Astrocyte (in vitro differentiated cells and primary cell): ENCODE measurements at regions not wholly inside any gene's neighbourhood (a gene's known extent, or its start where the extent isn't known, plus 50 kb on each side); places are given as distances from the start of the nearest gene placed in this dataset.
"Not testable (repeated sequence)": the region's sequence is repeated elsewhere in the genome, so short reads cannot be mapped to it uniquely, and the experiment has no call there.

ENCODE experiments used
- DNase-seq: peaks from one replicate; pipeline ENCODE4 v3.0.0-alpha.2; 2010; ENCODE audit warnings: low read depth
- FAIRE-seq: peaks from 2 replicates; lab custom pipeline; 2011; peaks lifted over from hg19 to GRCh38; lab: Jason Lieb, UNC
- H2AFZ ChIP-seq: 2 replicates; pipeline ENCODE4 v1.6.0; 2012; ENCODE audit warnings: low read depth, low read length, inconsistent platforms
- H3K27ac ChIP-seq: 2 replicates; pipeline ENCODE4 v1.5.1; 2011; ENCODE audit warnings: low read depth, low read length, inconsistent platforms
- H3K27me3 ChIP-seq: 2 replicates; pipeline ENCODE4 v1.6.0; 2011; ENCODE audit warnings: low read length, inconsistent platforms; ENCODE audit not compliant: insufficient read depth
- H3K36me3 ChIP-seq: 2 replicates; pipeline ENCODE4 v1.5.1; 2011; ENCODE audit warnings: low read length, inconsistent platforms; ENCODE audit not compliant: insufficient read depth
- H3K4me1 ChIP-seq: 2 replicates; pipeline ENCODE4 v1.5.1; 2011; ENCODE audit warnings: low read length, inconsistent platforms; ENCODE audit not compliant: insufficient read depth
- H3K4me2 ChIP-seq: 2 replicates; pipeline ENCODE4 v1.6.0; 2012; ENCODE audit warnings: low read length, inconsistent platforms
- H3K4me3 ChIP-seq: 2 replicates; pipeline ENCODE4 v1.5.1; 2011; ENCODE audit warnings: low read depth, mild to moderate bottlenecking, low read length, inconsistent platforms; ENCODE audit not compliant: insufficient read depth
- H3K79me2 ChIP-seq: 2 replicates; pipeline ENCODE4 v1.6.0; 2012; ENCODE audit warnings: mild to moderate bottlenecking, low read length, inconsistent platforms; ENCODE audit not compliant: insufficient read depth
- H3K9ac ChIP-seq: 2 replicates; pipeline ENCODE4 v1.6.0; 2012; ENCODE audit warnings: mild to moderate bottlenecking, low read length, inconsistent platforms
- H3K9me3 ChIP-seq: 2 replicates; pipeline ENCODE4 v1.5.1; 2012; ENCODE audit warnings: low read depth, mild to moderate bottlenecking, low read length, inconsistent platforms; ENCODE audit not compliant: insufficient read depth
- H4K20me1 ChIP-seq: 2 replicates; pipeline ENCODE4 v1.6.0; 2012; ENCODE audit warnings: low read length, inconsistent platforms; ENCODE audit not compliant: insufficient read depth
- H3K27ac Mint-ChIP-seq: one replicate; pipeline ENCODE4 v1.8.0; 2021; ENCODE audit warnings: mild to moderate bottlenecking, mixed read lengths; ENCODE audit not compliant: unreplicated experiment
- H3K27me3 Mint-ChIP-seq: one replicate; pipeline ENCODE4 v1.8.0; 2021; ENCODE audit warnings: low read depth, mixed read lengths; ENCODE audit not compliant: unreplicated experiment
- H3K36me3 Mint-ChIP-seq: one replicate; pipeline ENCODE4 v1.8.0; 2021; ENCODE audit warnings: low read depth, mixed read lengths; ENCODE audit not compliant: unreplicated experiment
- H3K4me1 Mint-ChIP-seq: one replicate; pipeline ENCODE4 v1.8.0; 2021; ENCODE audit warnings: low read depth, mixed read lengths; ENCODE audit not compliant: unreplicated experiment
- H3K4me3 Mint-ChIP-seq: one replicate; pipeline ENCODE4 v1.8.0; 2021; ENCODE audit warnings: mild to moderate bottlenecking, moderate library complexity, mixed read lengths; ENCODE audit not compliant: unreplicated experiment
- H3K9me3 Mint-ChIP-seq: one replicate; pipeline ENCODE4 v1.8.0; 2021; ENCODE audit warnings: mild to moderate bottlenecking, mixed read lengths; ENCODE audit not compliant: unreplicated experiment
- EZH2 ChIP-seq: IDR thresholded peaks from 2 replicates; pipeline ENCODE4 v1.6.1; 2012; ENCODE audit warnings: mild to moderate bottlenecking, low read length, inconsistent platforms; ENCODE audit not compliant: insufficient read depth
- TF ChIP-seq, protein P1 (sequence below): IDR thresholded peaks from 2 replicates; pipeline ENCODE4 v1.5.1; 2011; ENCODE audit warnings: low read depth, mild to moderate bottlenecking, inconsistent platforms, low read length, moderate library complexity; ENCODE audit not compliant: insufficient read depth

DNA sequence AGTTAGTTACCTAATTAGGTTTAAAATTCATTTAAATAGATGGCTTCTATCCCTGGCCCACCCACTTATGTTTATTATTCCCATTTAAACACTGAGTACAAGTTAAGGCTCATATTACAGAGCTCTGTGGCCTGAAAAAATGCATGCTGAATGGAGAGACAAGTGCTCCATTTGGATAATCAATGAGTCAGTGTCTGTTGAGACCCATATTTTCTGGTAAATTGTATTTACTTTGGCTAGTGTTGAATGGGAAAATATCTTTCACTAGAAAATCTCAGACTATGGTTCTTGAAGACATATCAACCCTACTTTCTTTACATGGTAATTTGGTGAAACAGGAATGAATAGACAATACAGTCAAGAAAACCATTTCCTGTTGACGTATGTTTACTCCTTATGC is 356.0 kb downstream of the S1PR1 start:
- Histone ChIP-seq H3K27ac (peak overlapping the region; percentile 52), H3K9ac (no peak overlapping the region), H3K79me2 (no peaks in the 10 kb centered on the region), H2AFZ (no peak overlapping the region), H3K4me2 (peak overlapping the region; percentile 6), H3K27me3 (no peaks in the 10 kb centered on the region), H3K9me3 (no peaks in the 10 kb centered on the region), H3K4me1 (no peaks in the 10 kb centered on the region), H4K20me1 (no peaks in the 10 kb centered on the region), H3K36me3 (no peaks in the 10 kb centered on the region), H3K4me3 (no peak overlapping the region)
- Mint-ChIP-seq H3K4me3 (no peak overlapping the region), H3K4me1 (peaks cover 9% of the 10 kb centered on the region), H3K36me3 (no peaks in the 10 kb centered on the region), H3K27ac (no peak overlapping the region), H3K27me3 (no peaks in the 10 kb centered on the region), H3K9me3 (no peaks in the 10 kb centered on the region)
- TF ChIP-seq, protein P1, sequence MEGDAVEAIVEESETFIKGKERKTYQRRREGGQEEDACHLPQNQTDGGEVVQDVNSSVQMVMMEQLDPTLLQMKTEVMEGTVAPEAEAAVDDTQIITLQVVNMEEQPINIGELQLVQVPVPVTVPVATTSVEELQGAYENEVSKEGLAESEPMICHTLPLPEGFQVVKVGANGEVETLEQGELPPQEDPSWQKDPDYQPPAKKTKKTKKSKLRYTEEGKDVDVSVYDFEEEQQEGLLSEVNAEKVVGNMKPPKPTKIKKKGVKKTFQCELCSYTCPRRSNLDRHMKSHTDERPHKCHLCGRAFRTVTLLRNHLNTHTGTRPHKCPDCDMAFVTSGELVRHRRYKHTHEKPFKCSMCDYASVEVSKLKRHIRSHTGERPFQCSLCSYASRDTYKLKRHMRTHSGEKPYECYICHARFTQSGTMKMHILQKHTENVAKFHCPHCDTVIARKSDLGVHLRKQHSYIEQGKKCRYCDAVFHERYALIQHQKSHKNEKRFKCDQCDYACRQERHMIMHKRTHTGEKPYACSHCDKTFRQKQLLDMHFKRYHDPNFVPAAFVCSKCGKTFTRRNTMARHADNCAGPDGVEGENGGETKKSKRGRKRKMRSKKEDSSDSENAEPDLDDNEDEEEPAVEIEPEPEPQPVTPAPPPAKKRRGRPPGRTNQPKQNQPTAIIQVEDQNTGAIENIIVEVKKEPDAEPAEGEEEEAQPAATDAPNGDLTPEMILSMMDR, result no peak
- no peak for TF ChIP-seq EZH2
- DNase-seq (peak; percentile 85), FAIRE-seq (no peak)

DNA sequence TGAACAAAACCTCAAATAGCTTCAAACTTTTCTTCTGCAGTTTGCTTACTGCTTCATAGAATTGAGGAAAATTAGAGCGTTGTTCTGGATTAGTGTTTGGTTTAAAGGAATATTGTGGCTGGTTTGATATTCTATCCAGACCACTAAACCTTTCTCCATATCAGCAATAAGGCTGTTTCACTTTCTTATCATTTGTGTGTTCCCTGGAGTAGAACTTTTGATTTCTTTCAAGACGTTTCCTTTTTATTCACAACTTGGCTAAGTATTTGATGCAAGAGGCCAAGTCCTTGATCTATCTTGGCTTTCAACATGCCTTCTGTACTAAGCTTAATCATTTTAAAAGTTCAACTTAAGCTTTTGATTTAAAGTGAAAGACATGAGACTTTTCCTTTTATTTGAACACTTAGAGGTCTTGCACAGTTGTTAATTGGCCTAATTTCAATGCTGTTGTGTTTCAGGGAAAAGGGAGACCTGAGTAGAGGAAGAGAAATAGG is 359.1 kb downstream of the S1PR1 start:
- no peak for TF ChIP-seq EZH2
- TF ChIP-seq, protein P1, result no peak
- H3K4me1 ChIP-seq, result no peaks in the 10 kb centered on the region
- no peaks in the 10 kb centered on the region for H3K36me3 ChIP-seq
- no peaks in the 10 kb centered on the region for H3K9me3 ChIP-seq
- DNase-seq, result no peak
- no peaks in the 10 kb centered on the region for H3K9me3 Mint-ChIP-seq
- H3K4me2 ChIP-seq, result no peak overlapping the region
- H3K9ac ChIP-seq, result no peak overlapping the region
- no peaks in the 10 kb centered on the region for H3K27me3 ChIP-seq
- FAIRE-seq, result no peak
- H3K27ac ChIP-seq, result no peak overlapping the region
- no peaks in the 10 kb centered on the region for H3K4me1 Mint-ChIP-seq
- no peak overlapping the region for H2AFZ ChIP-seq
- H3K27me3 Mint-ChIP-seq, result no peaks in the 10 kb centered on the region
- no peak overlapping the region for H3K4me3 ChIP-seq
- no peak overlapping the region for H3K4me3 Mint-ChIP-seq
- H3K36me3 Mint-ChIP-seq, result no peaks in the 10 kb centered on the region
- H4K20me1 ChIP-seq, result no peaks in the 10 kb centered on the region
- H3K27ac Mint-ChIP-seq, result no peak overlapping the region
- H3K79me2 ChIP-seq, result no peaks in the 10 kb centered on the region

DNA sequence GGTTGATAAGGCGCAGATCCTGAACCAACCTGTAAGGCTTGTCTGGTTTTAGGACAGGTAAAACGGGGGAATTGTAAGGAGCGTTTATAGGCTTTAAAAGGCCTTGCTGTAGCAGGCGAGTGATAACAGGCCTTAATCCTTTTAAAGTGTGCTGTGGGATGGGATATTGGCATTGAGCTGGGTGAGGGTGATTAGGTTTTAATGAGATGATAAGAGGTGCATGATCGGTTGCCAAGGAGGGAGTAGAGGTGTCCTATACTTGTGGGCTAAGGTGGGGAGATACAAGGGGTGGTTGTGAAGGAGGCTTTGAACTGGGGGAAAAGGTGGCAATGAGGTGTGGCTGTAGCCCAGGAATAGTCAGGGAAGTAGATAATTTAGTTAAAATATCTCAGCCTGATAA is 363.8 kb downstream of the S1PR1 start:
- H3K36me3 ChIP-seq, H3K79me2 ChIP-seq, H3K4me2 ChIP-seq, H3K27me3 ChIP-seq, DNase-seq, FAIRE-seq, H3K27ac ChIP-seq, H3K9me3 ChIP-seq, H3K27ac Mint-ChIP-seq, H3K4me3 ChIP-seq, H3K36me3 Mint-ChIP-seq, H3K4me1 ChIP-seq, H3K4me3 Mint-ChIP-seq, H4K20me1 ChIP-seq, H2AFZ ChIP-seq, H3K9me3 Mint-ChIP-seq, H3K27me3 Mint-ChIP-seq, H3K9ac ChIP-seq: not testable (repeated sequence)
- peaks cover 19% of the 10 kb centered on the region for H3K4me1 Mint-ChIP-seq
